H1 (cell line): ENCODE measurements at regions not wholly inside any gene's neighbourhood (a gene's known extent, or its start where the extent isn't known, plus 50 kb on each side); places are given as distances from the start of the nearest gene placed in this dataset.

Source experiments
- ASH2L ChIP-seq: fragments of 200-600, 300-600 bp; sonication (generic); IDR thresholded peaks from one replicate; pipeline ENCODE4 v1.7.1; 2017; ENCODE audit warnings: low read length
- CBX5 ChIP-seq: fragments of 300-800, 300-1000 bp; sonication (generic); IDR thresholded peaks from 2 replicates; pipeline ENCODE4 v1.7.1; 2016; ENCODE audit warnings: antibody characterized with exemption, low read length, low read depth
- EP300 ChIP-seq, 2 experiments: IDR thresholded peaks; 1 replicate in 1 of 2; 2 replicates in 1 of 2; pipeline ENCODE4 v1.6.1; 2011 to 2012; ENCODE audit warnings: low read depth in 2 of 2, low read length in 2 of 2, mild to moderate bottlenecking in 2 of 2, borderline replicate concordance in 1 of 2, inconsistent platforms in 1 of 2, moderate library complexity in 1 of 2
- EZH2 ChIP-seq: fragments of 200-600 bp; sonication (generic); IDR thresholded peaks from 2 replicates; pipeline ENCODE4 v1.7.1; 2012; ENCODE audit warnings: low read depth, mild to moderate bottlenecking, moderate library complexity, low read length, inconsistent platforms; ENCODE audit not compliant: severe bottlenecking
- JUND ChIP-seq: IDR thresholded peaks from 2 replicates; pipeline ENCODE4 v1.6.1; 2011; ENCODE audit warnings: mild to moderate bottlenecking, improper control_type of control experiment, low read length
- POLR2A ChIP-seq, 2 experiments: IDR thresholded peaks; 1 replicate in 1 of 2; 2 replicates in 1 of 2; pipeline ENCODE4 v1.6.1; 2011; ENCODE audit warnings: low read depth in 2 of 2, low read length in 2 of 2, mild to moderate bottlenecking in 2 of 2; ENCODE audit errors: control extremely low read depth in 1 of 2
- RAD21 ChIP-seq, 2 experiments: IDR thresholded peaks in 1 of 2; conservative IDR thresholded peaks in 1 of 2; 2 replicates each; pipeline ENCODE4 v1.6.1; 2011; ENCODE audit warnings: low read depth in 2 of 2, low read length in 2 of 2, improper control_type of control experiment in 1 of 2, inconsistent platforms in 1 of 2, mild to moderate bottlenecking in 1 of 2, moderate library complexity in 1 of 2
- RBBP5 ChIP-seq: IDR thresholded peaks from 2 replicates; pipeline ENCODE4 v1.7.1; 2012; ENCODE audit warnings: low read depth, mild to moderate bottlenecking, inconsistent platforms, low read length, moderate library complexity, borderline replicate concordance
- RFX5 ChIP-seq: IDR thresholded peaks from 2 replicates; pipeline ENCODE4 v1.6.1; 2011; ENCODE audit warnings: low read depth, low read length, improper control_type of control experiment, borderline replicate concordance
- TAF1 ChIP-seq: IDR thresholded peaks from 2 replicates; pipeline ENCODE4 v1.6.1; 2011; ENCODE audit warnings: mild to moderate bottlenecking, low read depth, low read length
- TF ChIP-seq, protein P1 (sequence below), 3 experiments: IDR thresholded peaks; 1 replicate in 2 of 3; 2 replicates in 1 of 3; pipeline versions ENCODE4 v1.5.1 to v1.6.1; 2011; ENCODE audit warnings: low read length in 3 of 3, mild to moderate bottlenecking in 3 of 3, inconsistent platforms in 2 of 3, low read depth in 1 of 3, moderate library complexity in 1 of 3; ENCODE audit not compliant: insufficient read depth in 1 of 3; ENCODE audit errors: control extremely low read depth in 1 of 3
- TF ChIP-seq, protein P2 (sequence below): IDR thresholded peaks from 2 replicates; pipeline ENCODE4 v1.6.1; 2012; ENCODE audit warnings: inconsistent platforms
- TF ChIP-seq, protein P3 (sequence below): IDR thresholded peaks from 2 replicates; pipeline ENCODE4 v1.6.1; 2012; ENCODE audit warnings: low read length, inconsistent platforms

DNA sequence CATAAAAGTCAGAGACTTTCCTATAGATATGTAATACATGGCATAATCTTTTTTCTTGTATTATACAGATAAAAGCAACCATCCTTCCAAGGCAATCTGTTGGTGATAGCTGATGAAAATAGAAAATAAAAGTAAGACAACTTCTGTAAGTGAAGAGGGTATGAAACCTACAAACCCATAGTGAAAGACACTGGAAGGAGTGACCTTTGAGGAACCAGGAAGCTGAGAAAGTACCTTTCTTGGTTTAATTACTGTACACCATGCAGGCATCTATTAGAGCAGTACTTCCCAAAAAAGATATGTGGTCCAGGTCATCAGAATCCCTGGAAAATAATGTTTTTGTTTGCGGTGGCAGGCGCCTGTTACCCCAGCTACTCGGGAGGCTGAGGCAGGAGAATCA is 906.6 kb upstream of the KLHL29 start:
- TF ChIP-seq JUND: no peak
- no peak for TF ChIP-seq RAD21 (IDR thresholded peaks at IDR 0.05 in 1 of 2, conservative IDR thresholded peaks at IDR 0.05 in 1 of 2; ENCODE audit: low read depth in 2 of 2, low read length in 2 of 2)
- no peak for TF ChIP-seq EZH2
- TF ChIP-seq, protein P1, sequence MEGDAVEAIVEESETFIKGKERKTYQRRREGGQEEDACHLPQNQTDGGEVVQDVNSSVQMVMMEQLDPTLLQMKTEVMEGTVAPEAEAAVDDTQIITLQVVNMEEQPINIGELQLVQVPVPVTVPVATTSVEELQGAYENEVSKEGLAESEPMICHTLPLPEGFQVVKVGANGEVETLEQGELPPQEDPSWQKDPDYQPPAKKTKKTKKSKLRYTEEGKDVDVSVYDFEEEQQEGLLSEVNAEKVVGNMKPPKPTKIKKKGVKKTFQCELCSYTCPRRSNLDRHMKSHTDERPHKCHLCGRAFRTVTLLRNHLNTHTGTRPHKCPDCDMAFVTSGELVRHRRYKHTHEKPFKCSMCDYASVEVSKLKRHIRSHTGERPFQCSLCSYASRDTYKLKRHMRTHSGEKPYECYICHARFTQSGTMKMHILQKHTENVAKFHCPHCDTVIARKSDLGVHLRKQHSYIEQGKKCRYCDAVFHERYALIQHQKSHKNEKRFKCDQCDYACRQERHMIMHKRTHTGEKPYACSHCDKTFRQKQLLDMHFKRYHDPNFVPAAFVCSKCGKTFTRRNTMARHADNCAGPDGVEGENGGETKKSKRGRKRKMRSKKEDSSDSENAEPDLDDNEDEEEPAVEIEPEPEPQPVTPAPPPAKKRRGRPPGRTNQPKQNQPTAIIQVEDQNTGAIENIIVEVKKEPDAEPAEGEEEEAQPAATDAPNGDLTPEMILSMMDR (IDR thresholded peaks at IDR 0.05; ENCODE audit: control extremely low read depth in 1 of 3, insufficient read depth in 1 of 3, low read depth in 1 of 3, low read length in 3 of 3): no peak
- TF ChIP-seq, protein P2, sequence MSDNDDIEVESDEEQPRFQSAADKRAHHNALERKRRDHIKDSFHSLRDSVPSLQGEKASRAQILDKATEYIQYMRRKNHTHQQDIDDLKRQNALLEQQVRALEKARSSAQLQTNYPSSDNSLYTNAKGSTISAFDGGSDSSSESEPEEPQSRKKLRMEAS: no peak
- TF ChIP-seq EP300 (IDR thresholded peaks at IDR 0.05; ENCODE audit: borderline replicate concordance in 1 of 2, low read depth in 2 of 2, low read length in 2 of 2): no peak
- TF ChIP-seq, protein P3, sequence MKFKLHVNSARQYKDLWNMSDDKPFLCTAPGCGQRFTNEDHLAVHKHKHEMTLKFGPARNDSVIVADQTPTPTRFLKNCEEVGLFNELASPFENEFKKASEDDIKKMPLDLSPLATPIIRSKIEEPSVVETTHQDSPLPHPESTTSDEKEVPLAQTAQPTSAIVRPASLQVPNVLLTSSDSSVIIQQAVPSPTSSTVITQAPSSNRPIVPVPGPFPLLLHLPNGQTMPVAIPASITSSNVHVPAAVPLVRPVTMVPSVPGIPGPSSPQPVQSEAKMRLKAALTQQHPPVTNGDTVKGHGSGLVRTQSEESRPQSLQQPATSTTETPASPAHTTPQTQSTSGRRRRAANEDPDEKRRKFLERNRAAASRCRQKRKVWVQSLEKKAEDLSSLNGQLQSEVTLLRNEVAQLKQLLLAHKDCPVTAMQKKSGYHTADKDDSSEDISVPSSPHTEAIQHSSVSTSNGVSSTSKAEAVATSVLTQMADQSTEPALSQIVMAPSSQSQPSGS: no peak
- no peak for TF ChIP-seq ASH2L
- TF ChIP-seq POLR2A (IDR thresholded peaks at IDR 0.05; ENCODE audit: control extremely low read depth in 1 of 2, low read depth in 2 of 2, low read length in 2 of 2): no peak
- no peak for TF ChIP-seq RBBP5
- TF ChIP-seq TAF1: no peak
- TF ChIP-seq CBX5: no peak
- no peak for TF ChIP-seq RFX5
